Adrenal gland (tissue), 9 donors: ENCODE measurements at regions not wholly inside any gene's neighbourhood (a gene's known extent, or its start where the extent isn't known, plus 50 kb on each side); places are given as distances from the start of the nearest gene placed in this dataset.

ENCODE experiments used
- DNase-seq, 7 donors: peaks; one replicate each; pipeline ENCODE4 v3.0.0-alpha.2; 2019 to 2020
- H3K27ac ChIP-seq, 5 donors: fragments of 200-600 bp; sonication (generic) in 4 of 5; 1 replicate in 3 of 5; 2 replicates in 2 of 5; pipeline versions ENCODE4 v1.5.1 to v1.8.0; 2016 to 2020; ENCODE audit warnings: mild to moderate bottlenecking in 1 of 5
- H3K27me3 ChIP-seq: fragments of 200-600 bp; 2 replicates; pipeline ENCODE4 v1.8.0; 2021
- H3K36me3 ChIP-seq, 2 donors: fragments of 200-600 bp; replicated peaks in 1 of 2; 1 replicate in 1 of 2; 2 replicates in 1 of 2; pipeline versions ENCODE4 v1.5.1 to v1.8.0; 2018 to 2022
- H3K4me1 ChIP-seq, 2 donors: fragments of 200-600 bp; replicated peaks in 1 of 2; 1 replicate in 1 of 2; 2 replicates in 1 of 2; pipeline versions ENCODE4 v1.5.1 to v1.8.0; 2018 to 2021
- H3K4me3 ChIP-seq, 4 donors: fragments of 200-600 bp; sonication (generic) in 3 of 4; one replicate each; pipeline ENCODE4 v1.5.1; 2016 to 2018
- H3K9me3 ChIP-seq, 3 donors: fragments of 200-600 bp; sonication (generic) in 1 of 3; replicated peaks in 1 of 3; 1 replicate in 2 of 3; 2 replicates in 1 of 3; pipeline versions ENCODE4 v1.5.1 to v1.8.0; 2016 to 2021
- POLR2A ChIP-seq, 2 donors: fragments of 450-650 bp; IDR thresholded peaks; one replicate each; pipeline ENCODE4 v1.6.1; 2017; ENCODE audit warnings: antibody characterized with exemption in 2 of 2, mild to moderate bottlenecking in 2 of 2, moderate library complexity in 1 of 2
- whole genome bisulfite sequencing, 4 donors: extraction: QIAGEN DNeasy Blood & Tissue Kit in 2 of 4; methylation state at CpG; one replicate each; pipeline versions ENCODE4 v1.1.5 to v1.1.7; 2013 to 2017; 5-methylcytosine and 5-hydroxymethylcytosine counted together
- intact Hi-C, 2 donors: fragments of 100-400 bp; cut with DNase I; formaldehyde crosslinking; loops; one replicate each; pipeline versions ENCODE4 v1.14.1 to v1.15.0; 2022 to 2023
- TF ChIP-seq, protein P1 (sequence below), 6 experiments: fragments of 450-650 bp in 4 of 6; fragments of 200-600 bp in 2 of 6; sonication (generic) in 1 of 6; IDR thresholded peaks; 1 replicate in 5 of 6; 2 replicates in 1 of 6; pipeline versions ENCODE4 v1.5.1 to v1.8.0; 2016 to 2021; ENCODE audit warnings: antibody characterized with exemption in 6 of 6, mild to moderate bottlenecking in 2 of 6, moderate library complexity in 1 of 6
- donor health status: healthy with polysubstance abuse.
- donor health status: Bipolar disorder and iron deficiency.
- donor health status: DM: yes; HTN: yes; CAD: no.
- donor health status: DM: no; HTN: no; CAD: no.
- donor health status: DM: no; HTN: no; CAD: no.

DNA sequence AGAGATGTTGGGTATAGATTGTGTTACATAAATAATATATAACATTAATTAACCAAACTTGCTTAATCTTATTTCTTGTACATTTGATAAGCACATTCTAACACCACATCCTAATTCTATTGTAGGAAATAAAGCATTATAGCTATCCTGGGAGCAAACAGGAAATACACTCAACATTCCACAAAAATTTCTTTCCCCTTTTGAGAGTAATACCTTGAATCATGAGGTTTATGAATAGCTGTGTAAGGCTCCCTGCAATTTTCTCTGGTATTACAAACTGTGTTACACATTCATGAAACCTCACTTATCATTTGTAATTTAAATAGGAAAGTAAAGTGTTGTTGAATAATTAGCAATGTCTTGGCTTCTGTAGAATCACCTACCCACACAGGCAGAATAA is 95.1 kb downstream of the TMEM47 start:
- Histone ChIP-seq H3K36me3 (no peaks in the 10 kb centered on the region), H3K9me3 (no peaks in the 10 kb centered on the region), H3K4me1 (no peaks in the 10 kb centered on the region), H3K27ac (no peak overlapping the region), H3K4me3 (no peak overlapping the region), H3K27me3 (no peaks in the 10 kb centered on the region)
- no peak for DNase-seq
- TF ChIP-seq POLR2A (IDR thresholded peaks at IDR 0.05): no peak
- TF ChIP-seq, protein P1, sequence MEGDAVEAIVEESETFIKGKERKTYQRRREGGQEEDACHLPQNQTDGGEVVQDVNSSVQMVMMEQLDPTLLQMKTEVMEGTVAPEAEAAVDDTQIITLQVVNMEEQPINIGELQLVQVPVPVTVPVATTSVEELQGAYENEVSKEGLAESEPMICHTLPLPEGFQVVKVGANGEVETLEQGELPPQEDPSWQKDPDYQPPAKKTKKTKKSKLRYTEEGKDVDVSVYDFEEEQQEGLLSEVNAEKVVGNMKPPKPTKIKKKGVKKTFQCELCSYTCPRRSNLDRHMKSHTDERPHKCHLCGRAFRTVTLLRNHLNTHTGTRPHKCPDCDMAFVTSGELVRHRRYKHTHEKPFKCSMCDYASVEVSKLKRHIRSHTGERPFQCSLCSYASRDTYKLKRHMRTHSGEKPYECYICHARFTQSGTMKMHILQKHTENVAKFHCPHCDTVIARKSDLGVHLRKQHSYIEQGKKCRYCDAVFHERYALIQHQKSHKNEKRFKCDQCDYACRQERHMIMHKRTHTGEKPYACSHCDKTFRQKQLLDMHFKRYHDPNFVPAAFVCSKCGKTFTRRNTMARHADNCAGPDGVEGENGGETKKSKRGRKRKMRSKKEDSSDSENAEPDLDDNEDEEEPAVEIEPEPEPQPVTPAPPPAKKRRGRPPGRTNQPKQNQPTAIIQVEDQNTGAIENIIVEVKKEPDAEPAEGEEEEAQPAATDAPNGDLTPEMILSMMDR (IDR thresholded peaks at IDR 0.05): no peak
- intact Hi-C loops: no loop called here

DNA sequence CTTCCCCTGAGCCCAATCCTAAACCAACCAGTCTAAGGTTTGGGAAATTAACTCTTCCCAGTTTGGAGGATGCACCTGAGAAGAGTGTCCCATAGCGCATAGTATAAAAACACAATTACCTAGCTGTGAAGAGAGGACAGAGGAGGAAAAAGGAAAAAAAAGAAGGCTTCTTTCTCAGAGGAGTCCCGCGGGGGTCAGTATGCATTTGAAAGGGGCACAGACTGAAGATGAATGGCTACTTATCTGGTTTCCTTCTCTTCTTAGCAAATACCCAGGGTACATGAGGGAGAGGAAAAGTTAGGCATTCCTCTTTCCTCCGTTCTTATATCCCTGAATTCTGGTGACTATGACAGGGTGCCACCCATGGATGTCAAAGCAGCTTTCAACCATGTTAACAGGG is 96.9 kb downstream of the TMEM47 start:
- Histone ChIP-seq H3K27ac (no peak overlapping the region), H3K4me3 (no peak overlapping the region), H3K27me3 (no peaks in the 10 kb centered on the region), H3K9me3 (no peaks in the 10 kb centered on the region), H3K4me1 (no peaks in the 10 kb centered on the region), H3K36me3 (no peaks in the 10 kb centered on the region)
- 46 to 77% (median 58%) methylated on average over 4 of the region's 4 CpGs for WGBS, 4 donors
- no peak for DNase-seq
- TF ChIP-seq, protein P1 (IDR thresholded peaks at IDR 0.05): no peak
- TF ChIP-seq POLR2A (IDR thresholded peaks at IDR 0.05): no peak
- intact Hi-C loops: no loop called here

DNA sequence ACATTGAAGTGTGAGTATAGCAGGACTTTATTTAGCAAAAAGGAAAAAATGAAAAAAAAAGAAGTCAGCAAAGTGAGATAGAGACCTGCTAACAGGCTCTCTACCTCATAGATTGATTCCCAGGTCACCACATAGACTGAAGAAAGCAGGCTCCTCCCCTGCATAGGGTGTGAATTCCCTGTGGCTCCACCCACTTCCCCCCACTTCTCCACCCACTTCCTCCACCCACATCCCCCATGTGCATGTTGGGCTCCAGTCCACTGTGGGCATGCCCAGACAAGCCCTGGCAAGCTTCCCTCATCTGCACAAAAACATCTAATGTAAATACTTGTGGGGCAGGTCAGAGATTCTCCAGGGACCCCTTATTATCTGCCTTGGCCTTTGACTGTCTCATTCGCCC is 97.8 kb downstream of the TMEM47 start:
- H3K4me3 ChIP-seq: no peak overlapping the region
- TF ChIP-seq, protein P1 (IDR thresholded peaks at IDR 0.05): no peak
- no peak for TF ChIP-seq POLR2A (IDR thresholded peaks at IDR 0.05)
- H3K4me1 ChIP-seq: no peaks in the 10 kb centered on the region
- H3K27ac ChIP-seq: no peak overlapping the region
- intact Hi-C loops: no loop called here
- 30 to 50% (median 37%) methylated on average over 1 of the region's 1 CpG for WGBS, 4 donors
- H3K36me3 ChIP-seq: no peaks in the 10 kb centered on the region
- DNase-seq: no peak
- no peaks in the 10 kb centered on the region for H3K9me3 ChIP-seq
- no peaks in the 10 kb centered on the region for H3K27me3 ChIP-seq

DNA sequence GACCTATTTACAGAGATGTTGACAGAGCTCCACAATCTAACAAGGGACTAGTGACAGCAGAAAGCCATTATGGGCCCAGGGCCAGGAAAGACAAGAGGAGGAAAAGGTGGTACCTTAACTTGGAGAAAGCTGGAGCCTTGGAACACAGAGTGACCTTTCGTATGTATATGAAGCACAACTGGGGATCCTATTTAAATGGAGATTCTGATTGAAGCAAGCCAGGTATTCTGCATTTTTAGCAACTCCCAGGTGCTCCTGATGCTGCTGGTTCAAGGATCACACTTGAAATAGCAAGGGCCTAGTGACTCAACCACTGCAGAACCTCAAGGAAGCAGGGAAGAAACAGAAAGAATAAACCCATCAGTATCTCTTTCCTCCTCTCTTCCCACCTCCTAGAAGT is 99.4 kb downstream of the TMEM47 start:
- no peak for DNase-seq
- intact Hi-C loops: no loop called here
- WGBS, 4 donors: 61 to 90% (median 74%) methylated on average over 1 of the region's 1 CpG
- Histone ChIP-seq H3K36me3 (no peaks in the 10 kb centered on the region), H3K4me3 (no peak overlapping the region), H3K27ac (no peak overlapping the region), H3K4me1 (no peaks in the 10 kb centered on the region), H3K27me3 (no peaks in the 10 kb centered on the region), H3K9me3 (no peaks in the 10 kb centered on the region)
- no peak for TF ChIP-seq POLR2A (IDR thresholded peaks at IDR 0.05)
- TF ChIP-seq, protein P1 (IDR thresholded peaks at IDR 0.05): no peak
